ENCODE measurements at regions not wholly inside any gene's neighbourhood (a gene's known extent, or its start where the extent isn't known, plus 50 kb on each side); places are given as distances from the start of the nearest gene placed in this dataset.
A peak's percentile ranks its signal among the peaks of the same experiment; 100 is the strongest.
"Not testable (repeated sequence)": the region's sequence is repeated elsewhere in the genome, so short reads cannot be mapped to it uniquely, and the experiment has no call there.

GRCh38 chr4:146124023-146124680 lies 51.4 kb upstream of the LSM6 start:
- DNase-seq (ENCODE audit: low spot score), result no peak

GRCh38 chr4:146123231-146123630 lies 52.3 kb upstream of the LSM6 start:
- DNase-seq (ENCODE audit: low spot score), result no peak

- DNase-seq (ENCODE audit: low spot score), result no peak
These were observed 53.1 kb upstream of the LSM6 start for GRCh38 chr4:146122398-146122797.

GRCh38 chr4:146121757-146122156 lies 53.8 kb upstream of the LSM6 start:
- DNase-seq (ENCODE audit: low spot score), result no peak

GRCh38 chr4:146119845-146120404 lies 55.6 kb upstream of the LSM6 start:
- DNase-seq (ENCODE audit: low spot score), result no peak

GRCh38 chr4:146114066-146114465 lies 61.5 kb upstream of the LSM6 start:
- DNase-seq (ENCODE audit: low spot score), result no peak

DNA sequence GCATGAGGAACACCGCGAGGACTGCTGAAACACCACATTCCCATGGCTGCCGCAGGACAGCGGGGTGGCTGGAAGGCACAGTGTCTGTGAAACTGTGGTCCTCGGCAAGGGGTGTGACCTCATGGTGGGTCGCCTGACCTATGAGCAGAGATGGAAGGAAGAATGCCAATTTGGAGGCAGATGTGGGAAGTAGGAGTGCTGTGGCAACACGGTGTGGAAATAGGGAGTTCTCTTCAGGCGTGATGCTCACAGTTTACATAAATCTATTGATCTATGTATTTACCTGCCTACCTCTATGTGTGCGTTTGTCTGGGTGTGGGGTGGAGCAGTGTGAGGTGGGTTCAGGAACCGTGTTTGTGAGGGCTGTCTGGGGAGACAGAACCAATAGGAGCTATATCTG lies 62.3 kb upstream of the LSM6 start:
- DNase-seq (ENCODE audit: low spot score), result no peak

DNA sequence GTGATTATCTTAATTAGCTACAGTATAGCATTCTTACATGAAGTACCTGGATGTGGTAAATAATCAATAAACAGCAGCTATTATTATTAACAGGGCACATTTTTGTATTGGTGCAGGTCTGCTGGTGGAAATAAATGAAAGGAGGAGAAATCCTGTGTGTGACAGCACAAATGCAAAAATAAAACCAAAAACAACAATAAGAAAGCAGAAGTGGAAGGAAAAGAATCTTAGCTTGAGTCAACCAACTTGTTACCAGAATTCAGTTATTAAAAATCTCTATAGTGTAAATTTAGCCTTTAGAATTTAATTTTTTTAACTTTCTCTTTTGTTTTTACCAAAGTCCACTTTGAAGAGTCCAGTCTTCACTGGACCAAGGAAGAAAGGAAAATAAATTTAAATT lies 63.1 kb upstream of the LSM6 start:
- no peak for DNase-seq (ENCODE audit: low spot score)

DNA sequence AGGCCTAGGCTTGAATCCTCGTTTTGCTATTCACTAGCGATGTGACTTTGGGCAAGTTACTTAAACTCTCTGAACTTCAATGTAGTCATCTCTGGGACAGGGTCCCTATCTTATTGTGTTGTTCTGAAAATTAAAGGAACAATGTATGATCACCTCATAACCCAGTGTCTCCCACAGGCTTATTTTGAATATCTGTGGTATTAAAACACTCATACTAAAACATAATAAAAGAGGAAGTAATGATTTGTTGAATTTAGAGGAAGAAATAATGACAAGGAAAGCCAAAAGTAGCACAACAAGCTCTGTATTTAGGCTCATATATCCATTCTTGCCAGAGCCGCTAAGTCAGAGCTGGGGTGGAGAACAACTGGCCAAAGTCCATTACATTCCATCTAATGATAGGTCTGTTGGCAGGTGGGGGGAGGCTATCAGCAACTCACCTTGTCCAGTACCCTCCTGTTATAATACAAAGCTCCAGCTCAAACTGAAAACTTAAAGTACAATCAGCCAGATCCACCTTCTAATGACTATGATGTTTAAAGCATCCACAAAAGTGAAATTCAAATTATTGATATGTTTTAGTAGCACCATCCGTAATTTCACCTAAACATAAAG lies 64.5 kb upstream of the LSM6 start:
- no peak for DNase-seq (ENCODE audit: low spot score)

- DNase-seq (ENCODE audit: low spot score), result no peak
These were observed 66.8 kb upstream of the LSM6 start for GRCh38 chr4:146108756-146109155.

DNA sequence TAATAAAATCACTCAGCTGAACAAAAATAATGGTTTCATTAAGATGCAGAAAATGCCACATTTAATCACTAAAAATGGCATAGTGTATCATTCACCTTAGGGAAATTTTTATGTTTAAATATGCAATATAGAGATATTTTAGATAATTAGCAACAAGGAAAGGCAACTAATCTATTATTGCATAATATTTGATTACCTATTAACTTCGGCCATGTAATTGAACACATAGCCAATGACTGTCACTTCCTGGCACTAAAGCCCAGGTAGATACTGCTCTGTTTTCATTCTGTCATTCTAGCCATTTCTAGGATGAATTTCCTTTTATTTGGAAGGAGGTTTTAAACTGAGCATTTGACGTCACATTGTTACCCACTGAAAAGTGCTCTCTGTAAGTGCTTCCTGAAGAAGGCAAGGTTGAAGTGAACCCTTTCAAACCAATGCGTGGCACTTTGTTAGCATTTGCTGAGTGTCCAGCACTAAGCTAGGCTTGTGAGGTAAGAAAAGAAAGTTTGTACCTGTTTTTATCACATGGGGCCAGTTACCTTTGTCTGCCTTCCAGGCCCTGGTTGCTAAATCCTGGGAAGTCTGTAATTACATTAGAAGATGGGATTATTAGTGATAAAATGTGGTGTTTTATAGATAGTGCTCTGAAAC lies 67.8 kb upstream of the LSM6 start:
- no peak for DNase-seq (ENCODE audit: low spot score)

DNA sequence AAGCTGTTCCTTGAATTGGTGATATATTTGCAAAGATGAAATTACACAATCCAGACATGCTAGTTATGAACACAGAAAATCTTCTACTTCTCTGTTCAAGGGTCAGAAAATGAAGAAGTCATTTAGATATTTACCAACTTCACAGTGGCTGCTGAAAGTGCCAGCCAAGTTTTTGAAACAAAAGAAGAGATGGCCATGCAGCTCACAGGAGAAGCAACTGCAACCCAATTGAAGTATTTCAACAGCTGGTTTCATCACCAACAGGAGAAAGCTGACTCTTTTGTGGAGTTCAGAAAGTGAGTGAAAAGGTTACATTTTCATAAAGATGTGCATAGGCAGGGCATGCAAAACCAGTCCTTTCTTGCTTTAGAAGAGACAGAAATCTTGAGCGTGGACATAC lies 70.1 kb upstream of the LSM6 start:
- no peak for DNase-seq (ENCODE audit: low spot score)

GRCh38 chr4:146104541-146104940 lies 71.0 kb upstream of the LSM6 start:
- DNase-seq (ENCODE audit: low spot score), result no peak

- not testable (repeated sequence) for DNase-seq (ENCODE audit: low spot score)
These were observed 71.5 kb upstream of the LSM6 start for GRCh38 chr4:146104052-146104451.

DNA sequence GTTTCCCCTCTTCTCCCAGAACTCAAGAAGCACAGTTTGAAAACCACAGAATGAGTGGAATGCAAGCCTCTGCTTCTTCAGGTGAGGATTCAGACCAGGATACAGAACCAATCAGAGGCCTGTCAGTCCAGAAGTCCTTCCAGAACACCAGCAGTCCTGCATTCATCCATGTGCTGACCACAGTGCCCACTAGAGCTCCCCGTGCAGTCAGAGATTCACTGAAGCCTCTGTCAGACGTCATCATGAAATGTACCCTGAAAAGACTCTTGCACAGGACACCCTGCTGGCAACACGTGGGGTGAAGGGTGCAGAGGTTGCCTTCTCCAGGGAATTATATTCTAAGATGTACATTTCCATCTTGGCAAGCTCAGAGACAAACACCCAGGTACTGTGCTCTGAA lies 75.9 kb upstream of the LSM6 start:
- no peak for DNase-seq (ENCODE audit: low spot score)

GRCh38 chr4:146098978-146099377 lies 76.5 kb upstream of the LSM6 start:
- no peak for DNase-seq (ENCODE audit: low spot score)

DNA sequence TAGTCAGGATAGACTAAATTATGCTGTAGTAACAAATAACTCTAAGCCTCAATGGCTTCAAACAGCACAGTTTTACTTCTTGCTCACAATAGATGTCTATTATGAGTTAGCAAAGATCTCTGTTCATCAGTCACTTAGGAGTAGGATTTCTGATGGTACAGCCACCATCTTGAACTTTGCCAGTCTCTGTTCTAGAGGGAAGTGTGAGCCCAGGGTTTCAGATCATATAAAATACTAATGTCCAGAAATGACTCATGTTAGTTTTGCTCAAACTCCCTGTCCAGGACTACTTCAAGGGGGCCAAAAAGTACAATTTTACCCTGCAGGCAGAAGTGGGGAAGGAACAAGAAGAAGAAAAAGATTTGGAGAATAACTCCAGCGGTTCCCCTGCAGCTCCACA lies 77.1 kb upstream of the LSM6 start:
- DNase-seq (ENCODE audit: low spot score), result no peak

DNA sequence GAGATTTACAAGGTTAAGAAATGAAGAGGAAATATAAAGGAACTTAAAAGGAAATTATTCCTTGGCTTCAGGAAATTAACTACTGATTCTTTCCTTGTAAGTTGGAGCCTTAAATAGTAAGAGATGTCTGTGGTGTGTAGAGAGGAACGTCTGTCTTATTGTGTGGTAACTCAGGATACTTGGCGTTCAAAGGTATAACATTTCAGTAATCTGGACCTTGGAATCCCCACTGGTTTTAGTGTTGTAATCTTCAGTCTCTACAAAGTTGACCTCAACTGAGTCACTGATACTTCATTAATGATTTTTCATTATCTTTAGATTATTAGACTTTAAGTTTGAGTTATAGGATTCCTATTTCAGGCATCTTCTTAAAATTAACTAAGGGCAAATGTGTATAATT lies 79.1 kb upstream of the LSM6 start:
- DNase-seq (ENCODE audit: low spot score), result no peak

DNA sequence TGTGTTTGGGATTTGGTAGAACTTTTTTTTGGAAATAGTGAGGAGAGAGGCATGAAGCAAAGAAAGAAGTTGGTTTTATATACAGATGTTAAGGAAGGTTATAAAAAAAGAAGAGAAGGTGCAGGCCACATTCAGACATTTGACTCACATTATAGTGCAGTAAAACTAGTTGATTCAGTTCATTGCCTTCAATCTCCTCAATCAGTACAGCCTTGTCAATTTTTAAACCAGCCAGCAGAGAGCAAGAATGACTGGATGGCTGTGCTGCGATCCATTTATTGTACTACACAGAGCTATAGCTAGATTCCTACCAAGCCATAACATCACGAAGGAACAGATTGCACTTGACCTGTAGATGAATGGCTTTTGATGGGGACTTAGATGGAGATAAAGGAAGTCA lies 79.7 kb upstream of the LSM6 start:
- no peak for DNase-seq (ENCODE audit: low spot score)

GRCh38 chr4:146095091-146095690 lies 80.3 kb upstream of the LSM6 start:
- DNase-seq (ENCODE audit: low spot score), result peak; percentile 51

- DNase-seq (ENCODE audit: low spot score), result no peak
These were observed 86.8 kb upstream of the LSM6 start for GRCh38 chr4:146088690-146089089.

- no peak for DNase-seq (ENCODE audit: low spot score)
These were observed 87.7 kb upstream of the LSM6 start for GRCh38 chr4:146087856-146088255.

DNA sequence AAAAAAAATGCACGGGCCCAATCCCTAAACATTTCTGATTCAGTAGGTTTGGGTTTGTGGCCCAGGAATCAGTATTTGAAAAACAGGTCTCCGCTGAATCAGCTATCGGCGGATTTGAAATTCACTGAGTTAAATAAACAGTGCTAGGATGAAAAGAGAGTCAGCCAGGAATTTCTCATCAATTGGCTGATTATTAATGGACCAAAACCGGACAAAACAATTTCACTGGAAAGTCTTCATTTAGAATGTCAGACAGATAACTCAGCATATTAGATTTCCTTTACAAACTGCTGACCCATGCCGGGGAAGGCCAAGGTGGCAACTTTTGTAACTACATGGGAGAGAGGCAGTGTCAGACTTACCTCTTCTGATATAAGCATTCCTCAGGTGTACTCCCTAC lies 99.4 kb upstream of the LSM6 start:
- no peak for DNase-seq (ENCODE audit: low spot score)
